WI38 (cell line): ENCODE measurements at regions not wholly inside any gene's neighbourhood (a gene's known extent, or its start where the extent isn't known, plus 50 kb on each side); places are given as distances from the start of the nearest gene placed in this dataset.

ENCODE experiments used
- H3K4me3 ChIP-seq: 2 replicates; pipeline ENCODE4 v1.5.1; 2011; ENCODE audit warnings: low read depth, mild to moderate bottlenecking, control low read depth, low read length
- TF ChIP-seq, protein P1 (sequence below): IDR thresholded peaks from 2 replicates; pipeline ENCODE4 v1.5.1; 2012; ENCODE audit warnings: low read depth, mild to moderate bottlenecking, control low read depth, low read length

GRCh38 chr14:65252482-65253255 is 150.4 kb upstream of the MAX start:
- H3K4me3 ChIP-seq: no peak overlapping the region
- TF ChIP-seq, protein P1, sequence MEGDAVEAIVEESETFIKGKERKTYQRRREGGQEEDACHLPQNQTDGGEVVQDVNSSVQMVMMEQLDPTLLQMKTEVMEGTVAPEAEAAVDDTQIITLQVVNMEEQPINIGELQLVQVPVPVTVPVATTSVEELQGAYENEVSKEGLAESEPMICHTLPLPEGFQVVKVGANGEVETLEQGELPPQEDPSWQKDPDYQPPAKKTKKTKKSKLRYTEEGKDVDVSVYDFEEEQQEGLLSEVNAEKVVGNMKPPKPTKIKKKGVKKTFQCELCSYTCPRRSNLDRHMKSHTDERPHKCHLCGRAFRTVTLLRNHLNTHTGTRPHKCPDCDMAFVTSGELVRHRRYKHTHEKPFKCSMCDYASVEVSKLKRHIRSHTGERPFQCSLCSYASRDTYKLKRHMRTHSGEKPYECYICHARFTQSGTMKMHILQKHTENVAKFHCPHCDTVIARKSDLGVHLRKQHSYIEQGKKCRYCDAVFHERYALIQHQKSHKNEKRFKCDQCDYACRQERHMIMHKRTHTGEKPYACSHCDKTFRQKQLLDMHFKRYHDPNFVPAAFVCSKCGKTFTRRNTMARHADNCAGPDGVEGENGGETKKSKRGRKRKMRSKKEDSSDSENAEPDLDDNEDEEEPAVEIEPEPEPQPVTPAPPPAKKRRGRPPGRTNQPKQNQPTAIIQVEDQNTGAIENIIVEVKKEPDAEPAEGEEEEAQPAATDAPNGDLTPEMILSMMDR: no peak

DNA sequence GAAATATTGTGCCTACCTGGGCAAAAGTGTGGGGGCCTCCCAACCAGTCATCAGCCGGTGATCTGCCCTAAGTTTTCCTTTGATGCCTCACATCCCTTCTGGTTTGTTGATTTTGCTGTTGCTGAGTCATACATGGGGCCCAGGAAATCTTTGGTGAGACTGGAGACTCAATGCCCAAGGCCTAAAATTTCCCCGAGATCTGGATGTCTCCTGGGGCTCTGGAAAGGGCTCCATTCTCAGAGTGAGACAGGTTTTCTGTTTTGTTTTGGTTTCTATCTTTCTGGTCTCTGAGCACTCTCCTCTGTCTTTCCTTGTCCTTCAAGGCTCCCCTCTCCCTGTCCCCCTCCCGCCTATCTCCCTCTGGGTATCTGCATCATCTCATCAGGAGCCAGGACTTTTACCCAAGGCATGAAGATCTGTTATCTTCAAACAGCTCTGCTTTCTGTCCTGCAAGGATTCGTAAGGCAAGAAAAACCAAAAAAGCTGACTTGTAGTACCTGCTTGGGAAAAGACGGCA is 152.8 kb upstream of the MAX start:
- H3K4me3 ChIP-seq: no peak overlapping the region
- TF ChIP-seq, protein P1: no peak

DNA sequence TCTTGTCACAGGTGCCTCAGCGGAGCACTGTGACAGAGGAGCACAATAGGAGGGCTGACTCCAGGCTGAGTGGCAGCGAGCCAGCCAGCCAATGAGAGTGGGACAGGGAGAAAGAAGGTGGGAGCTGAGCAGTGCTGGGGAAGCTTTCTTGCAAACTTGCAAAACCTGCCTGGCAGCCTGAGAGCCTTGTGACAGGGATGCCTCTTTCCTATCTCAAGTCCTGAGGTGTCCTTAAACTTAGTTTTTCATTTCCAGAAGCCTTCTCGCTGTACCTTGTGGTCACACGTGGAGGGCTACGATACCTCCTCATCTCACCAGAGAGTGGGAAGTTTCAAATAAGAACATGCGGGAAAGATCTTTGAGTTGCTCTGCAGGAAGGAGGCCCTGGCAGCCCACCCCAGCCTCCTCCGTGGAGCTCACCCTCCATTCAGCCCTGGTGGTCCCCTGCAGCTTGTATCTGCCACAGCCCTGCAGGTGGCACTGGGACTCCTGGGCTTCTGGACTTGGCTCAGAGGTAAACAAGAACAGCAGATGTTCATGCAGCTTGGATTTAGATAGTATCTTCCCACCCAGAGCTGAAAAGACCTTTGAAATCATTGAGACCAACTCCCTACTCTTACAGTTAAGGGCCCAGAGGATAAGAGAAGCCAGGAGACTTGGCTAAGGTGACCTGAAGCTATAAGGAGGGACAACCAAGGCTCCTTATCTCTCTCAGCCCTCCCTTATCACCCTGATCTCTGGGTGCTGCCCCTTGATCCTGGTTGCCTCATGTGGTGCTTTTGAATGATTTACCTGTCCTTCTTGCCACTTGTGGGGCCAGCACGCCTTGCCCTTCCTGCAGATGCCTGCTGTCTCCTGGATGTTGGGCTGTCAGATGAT is 153.5 kb upstream of the MAX start:
- H3K4me3 ChIP-seq: no peak overlapping the region
- TF ChIP-seq, protein P1: no peak

DNA sequence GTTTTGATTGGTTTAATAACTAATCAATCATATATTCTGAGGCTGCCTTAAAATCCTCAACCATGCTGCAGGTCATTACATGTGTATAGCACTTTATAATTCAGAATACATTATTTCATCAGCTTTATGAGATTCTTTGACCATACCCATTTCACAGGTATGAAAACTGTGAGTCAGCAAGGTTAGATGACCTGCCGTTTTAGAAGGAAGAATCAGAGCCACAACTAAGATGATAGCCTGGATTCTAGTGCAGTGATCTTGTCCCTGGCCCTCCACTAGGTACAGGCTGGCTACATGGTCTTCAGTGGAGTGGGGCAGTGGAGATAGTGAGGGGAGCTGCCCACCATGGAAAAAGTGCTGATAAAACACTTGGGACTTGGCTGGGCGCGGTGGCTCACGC is 154.4 kb upstream of the MAX start:
- TF ChIP-seq, protein P1: no peak

GRCh38 chr14:65257425-65257824 is 155.1 kb upstream of the FUT8 start:
- no peak overlapping the region for H3K4me3 ChIP-seq
- TF ChIP-seq, protein P1: no peak

More for the DNA sequence above, 154.4 kb upstream of the MAX start:
- no peak overlapping the region for H3K4me3 ChIP-seq

- H3K4me3 ChIP-seq: no peak overlapping the region
- TF ChIP-seq, protein P1: no peak
Observed at GRCh38 chr14:65258391-65258790, 154.1 kb upstream of the FUT8 start.
